ENCODE measurements at regions not wholly inside any gene's neighbourhood (a gene's known extent, or its start where the extent isn't known, plus 50 kb on each side); places are given as distances from the start of the nearest gene placed in this dataset.

- no peak for DNase-seq
Measured at GRCh38 chr1:5748286-5749225, 243.7 kb downstream of the NPHP4 start.

- peak; percentile 22 for DNase-seq
Measured at GRCh38 chr1:5747426-5748285, 244.6 kb downstream of the NPHP4 start.

GRCh38 chr1:5746611-5747425, 245.4 kb downstream of the NPHP4 start:
- DNase-seq, result no peak

- peak; percentile 27 for DNase-seq
Measured at GRCh38 chr1:5745800-5746610, 246.2 kb downstream of the NPHP4 start.

GRCh38 chr1:5744911-5745799, 247.1 kb downstream of the NPHP4 start:
- no peak for DNase-seq

GRCh38 chr1:5744341-5744740, 247.9 kb downstream of the NPHP4 start:
- no peak for DNase-seq

- no peak for DNase-seq
Measured at GRCh38 chr1:5743435-5744095, 248.7 kb downstream of the NPHP4 start.

- DNase-seq, result no peak
Measured at GRCh38 chr1:5742801-5743200, 249.4 kb downstream of the NPHP4 start.

GRCh38 chr1:5742032-5742431, 250.2 kb downstream of the NPHP4 start:
- DNase-seq, result no peak

GRCh38 chr1:5740865-5741860, 251.1 kb downstream of the NPHP4 start:
- DNase-seq, result no peak

- DNase-seq, result no peak
Measured at GRCh38 chr1:5740450-5740849, 251.8 kb downstream of the NPHP4 start.

- DNase-seq, result no peak
Measured at GRCh38 chr1:5739561-5740078, 252.6 kb downstream of the NPHP4 start.

- DNase-seq, result no peak
Measured at GRCh38 chr1:5738911-5739462, 253.2 kb downstream of the NPHP4 start.

- DNase-seq, result no peak
Measured at GRCh38 chr1:5737081-5737480, 255.1 kb downstream of the NPHP4 start.

- no peak for DNase-seq
Measured at GRCh38 chr1:5734996-5735395, 257.2 kb downstream of the NPHP4 start.

GRCh38 chr1:5734414-5734813, 257.8 kb downstream of the NPHP4 start:
- no peak for DNase-seq

- DNase-seq, result no peak
Measured at GRCh38 chr1:5733596-5733995, 258.6 kb downstream of the NPHP4 start.

- no peak for DNase-seq
Measured at GRCh38 chr1:5731110-5731423, 261.2 kb downstream of the NPHP4 start.
